SK-N-SH (cell line): ENCODE measurements at regions not wholly inside any gene's neighbourhood (a gene's known extent, or its start where the extent isn't known, plus 50 kb on each side); places are given as distances from the start of the nearest gene placed in this dataset.
"Not testable (repeated sequence)": the region's sequence is repeated elsewhere in the genome, so short reads cannot be mapped to it uniquely, and the experiment has no call there.

Experiments
- CTCF ChIA-PET: fragments of 300-600, 350-600 bp; formaldehyde crosslinking; extraction: SDS; loops from one replicate; lab custom pipeline; 2021; lab: Yijun Ruan, JAX
- POLR2A ChIA-PET: fragments of 350-600 bp; sonication (Branson Sonifier 250); formaldehyde crosslinking; extraction: SDS; loops from one replicate; lab custom pipeline; 2020; ENCODE audit warnings: antibody characterized with exemption, inconsistent platforms; lab: Yijun Ruan, JAX
- DNase-seq: peaks from one replicate; pipeline ENCODE4 v3.0.0; 2012
- H2AFZ ChIP-seq: fragments of 200-600 bp; sonication (generic); 2 replicates; pipeline ENCODE4 v1.8.1; 2016; ENCODE audit warnings: antibody characterized with exemption, mild to moderate bottlenecking, low read depth
- H3F3A ChIP-seq: fragments of 200-600 bp; sonication (generic); replicated peaks from 2 replicates; pipeline ENCODE3; 2016; ENCODE audit warnings: antibody characterized with exemption, mild to moderate bottlenecking; ENCODE audit not compliant: insufficient read depth
- H3K27ac ChIP-seq, 2 experiments: fragments of 200-500 bp in 1 of 2; fragments of 200-600 bp in 1 of 2; sonication (Bioruptor generic) in 1 of 2; sonication (generic), shearing (Covaris generic) in 1 of 2; 2 replicates each; pipeline versions ENCODE4 v1.5.1 to v1.6.1; 2014 to 2016; ENCODE audit warnings: low read depth in 2 of 2, inconsistent platforms in 1 of 2, low read length in 1 of 2, mild to moderate bottlenecking in 1 of 2, mixed read lengths in 1 of 2
- H3K27me3 ChIP-seq: fragments of 200-600 bp; sonication (generic), shearing (Covaris generic); 2 replicates; pipeline ENCODE4 v1.6.1; 2016; ENCODE audit warnings: mixed run types; ENCODE audit not compliant: insufficient read depth
- H3K36me3 ChIP-seq, 2 experiments: fragments of 200-500 bp in 1 of 2; fragments of 200-600 bp in 1 of 2; sonication (Bioruptor generic) in 1 of 2; sonication (generic) in 1 of 2; replicated peaks in 1 of 2; 2 replicates each; pipeline versions ENCODE3 to v1.5.1; 2014 to 2016; ENCODE audit warnings: low read length in 1 of 2, mild to moderate bottlenecking in 1 of 2; ENCODE audit not compliant: insufficient read depth in 2 of 2, control insufficient read depth in 1 of 2
- H3K4me1 ChIP-seq, 2 experiments: fragments of 200-500 bp in 1 of 2; fragments of 200-600 bp in 1 of 2; sonication (Bioruptor generic) in 1 of 2; sonication (generic), shearing (Covaris generic) in 1 of 2; 2 replicates each; pipeline versions ENCODE4 v1.5.1 to v1.6.1; 2014 to 2016; ENCODE audit warnings: low read depth in 1 of 2, low read length in 1 of 2, mixed run types in 1 of 2; ENCODE audit not compliant: insufficient read depth in 2 of 2, control insufficient read depth in 1 of 2
- H3K4me2 ChIP-seq: fragments of 200-600 bp; sonication (generic), shearing (Covaris generic); 2 replicates; pipeline ENCODE4 v1.6.1; 2017; ENCODE audit warnings: mixed run types
- H3K4me3 ChIP-seq, 2 experiments: fragments of 200-500 bp in 1 of 2; fragments of 200-600 bp in 1 of 2; sonication (Bioruptor generic) in 1 of 2; sonication (generic), shearing (Covaris generic) in 1 of 2; 2 replicates each; pipeline versions ENCODE4 v1.5.1 to v1.8.1; 2014 to 2016; ENCODE audit warnings: low read depth in 2 of 2, inconsistent platforms in 1 of 2, low read length in 1 of 2, mild to moderate bottlenecking in 1 of 2, mixed read lengths in 1 of 2, moderate library complexity in 1 of 2
- H3K79me2 ChIP-seq: fragments of 200-600 bp; sonication (generic); 2 replicates; pipeline ENCODE4 v1.8.1; 2017; ENCODE audit warnings: mild to moderate bottlenecking; ENCODE audit not compliant: insufficient read depth
- H3K9ac ChIP-seq: fragments of 200-600 bp; sonication (generic); 2 replicates; pipeline ENCODE4 v1.6.1; 2017; ENCODE audit warnings: mixed run types
- H3K9me2 ChIP-seq: fragments of 200-600 bp; sonication (generic); 2 replicates; pipeline ENCODE4 v1.6.1; 2017; ENCODE audit warnings: mixed run types
- H3K9me3 ChIP-seq: fragments of 200-600 bp; sonication (generic); 2 replicates; pipeline ENCODE4 v1.6.1; 2017; ENCODE audit warnings: mixed run types, mild to moderate bottlenecking, moderate library complexity
- H4K20me1 ChIP-seq: fragments of 200-600 bp; sonication (generic); 2 replicates; pipeline ENCODE4 v1.6.1; 2017; ENCODE audit warnings: mild to moderate bottlenecking, mixed run types; ENCODE audit not compliant: insufficient read depth
- EP300 ChIP-seq, 2 experiments: IDR thresholded peaks; 2 replicates each; pipeline versions ENCODE4 v1.4.0 to v1.6.1; 2012; ENCODE audit warnings: borderline replicate concordance in 1 of 2, low read depth in 1 of 2, low read length in 1 of 2
- FOXJ3 ChIP-seq: sonication (generic); formaldehyde crosslinking; IDR thresholded peaks from 2 replicates; pipeline ENCODE4 v1.5.1; 2020; ENCODE audit warnings: mild to moderate bottlenecking, missing genetic modification reagents
- JUND ChIP-seq: IDR thresholded peaks from 2 replicates; pipeline ENCODE4 v1.4.0; 2012
- MEF2A ChIP-seq: IDR thresholded peaks from 2 replicates; pipeline ENCODE4 v1.4.0; 2012; ENCODE audit warnings: low read depth, borderline replicate concordance
- NFIC ChIP-seq: IDR thresholded peaks from 2 replicates; pipeline ENCODE4 v1.4.0; 2012; ENCODE audit warnings: borderline replicate concordance
- RAD21 ChIP-seq: IDR thresholded peaks from 2 replicates; pipeline ENCODE4 v1.6.1; 2012; ENCODE audit warnings: mild to moderate bottlenecking, low read length
- RCOR1 ChIP-seq: fragments of 150-350 bp; IDR thresholded peaks from 2 replicates; pipeline ENCODE4 v1.6.1; 2017; ENCODE audit warnings: antibody characterized with exemption, low read length
- RXRA ChIP-seq: IDR thresholded peaks from 2 replicates; pipeline ENCODE4 v1.4.0; 2012; ENCODE audit warnings: low read depth, mild to moderate bottlenecking, borderline replicate concordance
- SMC3 ChIP-seq: IDR thresholded peaks from 2 replicates; pipeline ENCODE4 v1.6.1; 2012; ENCODE audit warnings: low read depth, low read length, improper control_type of control experiment
- TEAD4 ChIP-seq: IDR thresholded peaks from 2 replicates; pipeline ENCODE4 v1.4.0; 2012; ENCODE audit warnings: mild to moderate bottlenecking, borderline replicate concordance; ENCODE audit not compliant: insufficient read depth
- WGBS: methylation state at CpG from one replicate; pipeline ENCODE4 v1.1.6; 2017; ENCODE audit warnings: low lambda C conversion rate; 5-methylcytosine and 5-hydroxymethylcytosine counted together
- TF ChIP-seq, protein P1 (sequence below): IDR thresholded peaks from 2 replicates; pipeline ENCODE4 v1.4.0; 2012; ENCODE audit warnings: low read depth

- H3K79me2 ChIP-seq, H3K4me3 ChIP-seq, H3K9me2 ChIP-seq, POLR2A ChIA-PET, H2AFZ ChIP-seq, CTCF ChIA-PET, H4K20me1 ChIP-seq, DNase-seq, H3K27me3 ChIP-seq, H3F3A ChIP-seq, H3K9me3 ChIP-seq, H3K4me1 ChIP-seq, H3K27ac ChIP-seq, H3K4me2 ChIP-seq, H3K36me3 ChIP-seq, H3K9ac ChIP-seq: not testable (repeated sequence)
- WGBS: 16% methylated on average over 4 of the region's 4 CpGs
These were observed 610.8 kb downstream of the XPNPEP1 start for GRCh38 chr10:109312555-109312954.

GRCh38 chr10:109308971-109309370, 614.3 kb downstream of the XPNPEP1 start:
- no peaks in the 10 kb centered on the region for H3K79me2 ChIP-seq
- H2AFZ ChIP-seq: no peak overlapping the region
- H3F3A ChIP-seq: no peaks in the 10 kb centered on the region
- no peak overlapping the region for H3K9ac ChIP-seq
- no peaks in the 10 kb centered on the region for H4K20me1 ChIP-seq
- POLR2A ChIA-PET: no interaction called here
- CTCF ChIA-PET: no interaction called here
- no peak for DNase-seq
- H3K9me3 ChIP-seq: no peaks in the 10 kb centered on the region
- H3K36me3 ChIP-seq: no peaks in the 10 kb centered on the region
- TF ChIP-seq, protein P1, sequence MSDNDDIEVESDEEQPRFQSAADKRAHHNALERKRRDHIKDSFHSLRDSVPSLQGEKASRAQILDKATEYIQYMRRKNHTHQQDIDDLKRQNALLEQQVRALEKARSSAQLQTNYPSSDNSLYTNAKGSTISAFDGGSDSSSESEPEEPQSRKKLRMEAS: no peak
- no peak for TF ChIP-seq MEF2A
- no peak for TF ChIP-seq JUND
- no peak for TF ChIP-seq EP300 (IDR thresholded peaks at IDR 0.05; ENCODE audit: borderline replicate concordance in 1 of 2, low read depth in 1 of 2, low read length in 1 of 2)
- TF ChIP-seq RCOR1: no peak
- TF ChIP-seq FOXJ3 (CRISPR knock-in tag): no peak
- TF ChIP-seq TEAD4: no peak
- TF ChIP-seq RXRA: no peak
- TF ChIP-seq NFIC: no peak
- no peak for TF ChIP-seq SMC3
- no peak for TF ChIP-seq RAD21
- H3K4me3 ChIP-seq: no peak overlapping the region
- no peak overlapping the region for H3K27ac ChIP-seq
- WGBS: 44% methylated on average over 6 of the region's 6 CpGs
- H3K4me2 ChIP-seq: no peak overlapping the region
- no peaks in the 10 kb centered on the region for H3K27me3 ChIP-seq
- H3K9me2 ChIP-seq: no peaks in the 10 kb centered on the region
- H3K4me1 ChIP-seq: no peaks in the 10 kb centered on the region

GRCh38 chr10:109307102-109307501, 616.2 kb downstream of the XPNPEP1 start:
- H3K4me2 ChIP-seq: 0 out of 2 replicates have a peak overlapping the region, but pooled peaks have one; percentile 11
- 0 out of 2 replicates have a peak overlapping the region, but pooled peaks have one; percentile 13 for H2AFZ ChIP-seq
- POLR2A ChIA-PET, H3K4me3 ChIP-seq, H3K36me3 ChIP-seq, H3K79me2 ChIP-seq, H3K9me3 ChIP-seq, CTCF ChIA-PET, DNase-seq, H4K20me1 ChIP-seq, H3K9me2 ChIP-seq, H3K9ac ChIP-seq, H3F3A ChIP-seq, H3K4me1 ChIP-seq, H3K27ac ChIP-seq, H3K27me3 ChIP-seq: not testable (repeated sequence)
- WGBS: 32% methylated on average over 5 of the region's 5 CpGs
